ENCODE measurements at regions not wholly inside any gene's neighbourhood (a gene's known extent, or its start where the extent isn't known, plus 50 kb on each side); places are given as distances from the start of the nearest gene placed in this dataset.

DNA sequence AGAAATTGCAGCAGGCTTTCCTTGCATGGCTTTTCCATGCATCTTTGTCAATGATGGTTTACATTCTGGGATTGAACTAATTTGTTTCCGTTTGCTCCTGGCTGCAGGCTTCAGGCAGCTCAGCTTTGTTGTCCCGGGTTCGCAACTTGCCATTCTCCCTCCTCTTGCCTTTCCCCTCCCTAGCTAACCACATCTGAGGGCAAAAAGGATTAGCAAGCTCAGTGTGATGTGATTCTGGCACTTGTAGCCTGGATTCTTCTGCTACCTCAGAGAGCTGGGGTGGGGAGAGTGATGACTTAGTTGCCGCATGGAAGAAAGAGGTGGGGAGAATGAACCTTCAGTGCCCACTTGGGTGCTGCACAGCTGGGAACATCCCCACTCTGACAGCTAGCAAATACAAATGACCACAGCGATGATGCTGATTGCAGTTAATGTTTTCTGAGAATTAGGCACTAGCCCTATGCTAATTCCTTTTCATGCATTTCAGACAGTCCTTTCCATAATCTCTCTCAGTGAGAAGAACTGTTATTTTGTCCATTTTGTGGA lies 120.2 kb upstream of the SALL1 start:
- Histone ChIP-seq H3K4me3 (ENCODE audit: low read depth, low read length) (no peak overlapping the region), H3K9me3 (ENCODE audit: control insufficient read depth, insufficient read depth, low read length) (no peaks in the 10 kb centered on the region), H3K27me3 (ENCODE audit: control insufficient read depth, insufficient read depth, low read length) (no peaks in the 10 kb centered on the region), H3K27ac (ENCODE audit: low read depth, low read length) (no peak overlapping the region)
- no peak for DNase-seq (ENCODE audit: low read depth, low spot score)
- CTCF ChIA-PET, result no interaction called here
- TF ChIP-seq, protein P1, sequence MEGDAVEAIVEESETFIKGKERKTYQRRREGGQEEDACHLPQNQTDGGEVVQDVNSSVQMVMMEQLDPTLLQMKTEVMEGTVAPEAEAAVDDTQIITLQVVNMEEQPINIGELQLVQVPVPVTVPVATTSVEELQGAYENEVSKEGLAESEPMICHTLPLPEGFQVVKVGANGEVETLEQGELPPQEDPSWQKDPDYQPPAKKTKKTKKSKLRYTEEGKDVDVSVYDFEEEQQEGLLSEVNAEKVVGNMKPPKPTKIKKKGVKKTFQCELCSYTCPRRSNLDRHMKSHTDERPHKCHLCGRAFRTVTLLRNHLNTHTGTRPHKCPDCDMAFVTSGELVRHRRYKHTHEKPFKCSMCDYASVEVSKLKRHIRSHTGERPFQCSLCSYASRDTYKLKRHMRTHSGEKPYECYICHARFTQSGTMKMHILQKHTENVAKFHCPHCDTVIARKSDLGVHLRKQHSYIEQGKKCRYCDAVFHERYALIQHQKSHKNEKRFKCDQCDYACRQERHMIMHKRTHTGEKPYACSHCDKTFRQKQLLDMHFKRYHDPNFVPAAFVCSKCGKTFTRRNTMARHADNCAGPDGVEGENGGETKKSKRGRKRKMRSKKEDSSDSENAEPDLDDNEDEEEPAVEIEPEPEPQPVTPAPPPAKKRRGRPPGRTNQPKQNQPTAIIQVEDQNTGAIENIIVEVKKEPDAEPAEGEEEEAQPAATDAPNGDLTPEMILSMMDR (IDR thresholded peaks at IDR 0.05; ENCODE audit: low read depth, low read length), result no peak
- POLR2A ChIA-PET, result no interaction called here

DNA sequence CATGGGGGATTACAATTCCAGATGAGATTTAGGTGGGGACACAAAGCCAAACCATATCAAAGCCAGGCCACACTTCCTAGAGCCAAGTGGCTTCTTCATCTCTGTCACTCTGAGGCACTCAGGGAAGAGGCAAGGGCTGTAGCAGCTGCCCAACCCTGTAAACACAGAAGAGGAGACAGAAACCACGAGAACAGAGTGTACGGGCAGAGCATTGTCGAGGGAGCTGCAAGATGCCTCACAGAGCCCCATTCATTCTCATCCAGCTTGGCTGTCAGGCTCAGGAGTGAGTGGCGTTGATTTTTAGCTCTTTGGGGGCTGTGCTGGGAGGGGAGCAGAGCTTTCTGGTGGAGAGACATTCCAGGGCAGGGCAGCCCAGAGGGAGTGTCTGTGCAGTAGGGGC lies 117.2 kb upstream of the SALL1 start:
- no peaks in the 10 kb centered on the region for H3K9me3 ChIP-seq (ENCODE audit: control insufficient read depth, insufficient read depth, low read length)
- DNase-seq (ENCODE audit: low read depth, low spot score), result no peak
- no peak overlapping the region for H3K4me3 ChIP-seq (ENCODE audit: low read depth, low read length)
- TF ChIP-seq, protein P1 (IDR thresholded peaks at IDR 0.05; ENCODE audit: low read depth, low read length), result no peak
- no peak overlapping the region for H3K27ac ChIP-seq (ENCODE audit: low read depth, low read length)
- no peaks in the 10 kb centered on the region for H3K27me3 ChIP-seq (ENCODE audit: control insufficient read depth, insufficient read depth, low read length)
- POLR2A ChIA-PET, result no interaction called here
- CTCF ChIA-PET, result no interaction called here

DNA sequence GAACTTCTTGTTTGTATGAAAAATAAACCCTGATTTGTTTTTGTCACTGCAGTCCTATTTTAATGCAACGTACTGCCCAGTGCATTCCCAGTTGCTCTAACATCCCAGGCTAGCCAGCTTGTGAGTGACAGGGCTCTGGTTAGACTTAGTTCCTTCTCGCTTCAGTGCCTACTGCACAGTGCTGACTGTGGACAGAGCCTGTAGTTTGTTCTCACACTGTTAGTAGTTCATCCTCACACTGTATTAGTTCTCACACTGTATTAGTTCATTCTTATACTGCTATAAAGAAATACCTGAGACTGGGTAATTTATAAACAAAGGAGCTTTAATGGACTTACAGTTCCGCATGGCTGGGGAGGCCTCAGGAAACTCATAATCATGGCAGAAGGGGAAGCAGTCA lies 116.6 kb upstream of the SALL1 start:
- ChIA-PET POLR2A (no interaction called here), CTCF (no interaction called here)
- Histone ChIP-seq H3K4me3 (ENCODE audit: low read depth, low read length) (no peak overlapping the region), H3K27ac (ENCODE audit: low read depth, low read length) (no peak overlapping the region), H3K27me3 (ENCODE audit: control insufficient read depth, insufficient read depth, low read length) (no peaks in the 10 kb centered on the region), H3K9me3 (ENCODE audit: control insufficient read depth, insufficient read depth, low read length) (no peaks in the 10 kb centered on the region)
- TF ChIP-seq, protein P1 (IDR thresholded peaks at IDR 0.05; ENCODE audit: low read depth, low read length), result no peak
- DNase-seq (ENCODE audit: low read depth, low spot score), result no peak

DNA sequence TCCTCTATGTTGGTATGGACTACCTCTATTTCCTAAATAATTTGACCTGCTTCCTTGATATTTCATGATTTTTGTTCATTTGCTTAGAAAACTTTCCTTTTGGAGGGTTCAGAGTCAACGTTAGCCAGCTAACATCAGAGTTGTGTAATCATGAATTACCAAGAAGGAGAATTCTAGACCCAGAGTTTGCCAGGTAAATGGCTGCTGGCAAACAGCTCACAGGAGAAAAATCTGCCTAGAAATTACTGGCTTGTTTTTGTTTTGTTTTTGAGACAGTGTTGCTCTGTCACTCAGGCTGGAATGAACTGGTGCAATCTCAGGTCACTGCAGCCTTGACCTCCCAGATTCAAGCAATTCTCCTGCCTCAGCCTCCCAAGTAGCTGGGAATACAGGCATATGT lies 111.4 kb upstream of the SALL1 start:
- DNase-seq (ENCODE audit: low read depth, low spot score), result no peak
- ChIA-PET POLR2A (no interaction called here), CTCF (no interaction called here)
- H3K27me3 ChIP-seq (ENCODE audit: control insufficient read depth, insufficient read depth, low read length), result no peaks in the 10 kb centered on the region
- H3K4me3 ChIP-seq (ENCODE audit: low read depth, low read length), result no peak overlapping the region
- TF ChIP-seq, protein P1 (IDR thresholded peaks at IDR 0.05; ENCODE audit: low read depth, low read length), result no peak
- no peak overlapping the region for H3K27ac ChIP-seq (ENCODE audit: low read depth, low read length)
- no peaks in the 10 kb centered on the region for H3K9me3 ChIP-seq (ENCODE audit: control insufficient read depth, insufficient read depth, low read length)

DNA sequence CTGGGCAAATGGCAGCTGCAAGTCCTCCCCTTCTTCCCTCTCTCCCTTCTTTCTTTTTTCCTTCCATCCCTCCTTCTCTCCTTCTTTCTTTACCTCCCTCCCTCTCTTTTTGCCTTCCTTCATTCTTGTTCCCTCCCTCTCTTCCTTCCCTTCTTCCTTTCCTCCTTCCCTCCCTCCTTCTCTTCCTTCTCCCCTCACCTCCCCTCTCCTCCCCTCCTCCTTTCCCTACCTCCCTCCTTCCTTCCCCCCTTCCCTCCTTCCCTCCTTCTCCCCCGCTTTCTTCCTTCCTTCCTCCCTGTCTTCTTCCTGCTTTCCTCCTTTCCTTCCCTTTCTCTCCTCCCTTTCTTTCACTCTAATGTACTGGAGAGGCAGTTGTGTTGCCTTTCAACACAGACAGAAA lies 110.8 kb upstream of the SALL1 start:
- H3K27me3 ChIP-seq (ENCODE audit: control insufficient read depth, insufficient read depth, low read length), result no peaks in the 10 kb centered on the region
- H3K9me3 ChIP-seq (ENCODE audit: control insufficient read depth, insufficient read depth, low read length), result no peaks in the 10 kb centered on the region
- no peak overlapping the region for H3K27ac ChIP-seq (ENCODE audit: low read depth, low read length)
- CTCF ChIA-PET, result no interaction called here
- DNase-seq (ENCODE audit: low read depth, low spot score), result no peak
- POLR2A ChIA-PET, result no interaction called here
- TF ChIP-seq, protein P1 (IDR thresholded peaks at IDR 0.05; ENCODE audit: low read depth, low read length), result no peak
- no peak overlapping the region for H3K4me3 ChIP-seq (ENCODE audit: low read depth, low read length)
